Calu3 (cell line): ENCODE measurements at regions not wholly inside any gene's neighbourhood (a gene's known extent, or its start where the extent isn't known, plus 50 kb on each side); places are given as distances from the start of the nearest gene placed in this dataset.

Source experiments
- BruUV-seq: library from RNA; stranded (reverse); fragments of 400-500 nt; replicated peaks from 2 replicates; lab custom pipeline; 2021; lab: Mats Ljungman, UMichigan
- CTCF ChIA-PET: fragments of 300-600 bp; sonication (Branson Sonifier 250); formaldehyde crosslinking; loops from one replicate; lab custom pipeline; 2022; ENCODE audit warnings: antibody characterized with exemption; lab: Charles Lee
- DNase-seq: peaks from one replicate; pipeline ENCODE4 v3.0.0; 2022
- H3K27ac Mint-ChIP-seq: one replicate; pipeline ENCODE4 v1.8.0; 2022; ENCODE audit warnings: mixed read lengths; ENCODE audit not compliant: unreplicated experiment
- H3K27me3 Mint-ChIP-seq: one replicate; pipeline ENCODE4 v1.8.0; 2022; ENCODE audit warnings: mixed read lengths; ENCODE audit not compliant: unreplicated experiment
- H3K36me3 Mint-ChIP-seq: one replicate; pipeline ENCODE4 v1.8.0; 2022; ENCODE audit warnings: mild to moderate bottlenecking, moderate library complexity, mixed read lengths; ENCODE audit not compliant: insufficient read depth, unreplicated experiment
- H3K4me1 Mint-ChIP-seq: one replicate; pipeline ENCODE4 v1.8.0; 2022; ENCODE audit warnings: mild to moderate bottlenecking, low read depth, mixed read lengths; ENCODE audit not compliant: unreplicated experiment
- H3K4me3 Mint-ChIP-seq: one replicate; pipeline ENCODE4 v1.8.0; 2022; ENCODE audit warnings: mild to moderate bottlenecking, low read depth, moderate library complexity, mixed read lengths; ENCODE audit not compliant: unreplicated experiment
- H3K9me3 Mint-ChIP-seq: one replicate; pipeline ENCODE4 v1.8.0; 2022; ENCODE audit warnings: low read depth, mixed read lengths; ENCODE audit not compliant: unreplicated experiment
- CTCF ChIP-seq: fragments of 200-600 bp; IDR thresholded peaks from one replicate; pipeline ENCODE4 v1.8.0; 2022; ENCODE audit warnings: antibody characterized with exemption; ENCODE audit not compliant: unreplicated experiment
- intact Hi-C: fragments of 100-400 bp; cut with micrococcal nuclease; formaldehyde crosslinking; loops from one replicate; pipeline ENCODE4 v1.10.0; 2022; ENCODE audit not compliant: unreplicated experiment

- peaks cover 7% of the 10 kb centered on the region for H3K9me3 Mint-ChIP-seq
- intact Hi-C loops: no loop called here
- no peak overlapping the region for H3K27ac Mint-ChIP-seq
- no TSS peak for BruUV-seq
- no peaks in the 10 kb centered on the region for H3K36me3 Mint-ChIP-seq
- no peak for DNase-seq
- TF ChIP-seq CTCF: no peak
- no peaks in the 10 kb centered on the region for H3K27me3 Mint-ChIP-seq
- CTCF ChIA-PET: interaction anchor here (0.7 kb wide), 1 partner anchor 1244 kb away, joined by 3 read pairs; no protein-coding TSS in a partner anchor
- no peak overlapping the region for H3K4me3 Mint-ChIP-seq
- H3K4me1 Mint-ChIP-seq: no peaks in the 10 kb centered on the region
Measured at GRCh38 chr13:54972838-54973237, 1944.2 kb downstream of the OLFM4 start.

GRCh38 chr13:54975676-54976075 lies 1947.1 kb downstream of the OLFM4 start:
- H3K36me3 Mint-ChIP-seq: no peaks in the 10 kb centered on the region
- no peak overlapping the region for H3K27ac Mint-ChIP-seq
- no peaks in the 10 kb centered on the region for H3K4me1 Mint-ChIP-seq
- BruUV-seq: no TSS peak
- CTCF ChIA-PET: no interaction called here
- no peak overlapping the region for H3K4me3 Mint-ChIP-seq
- no peak for DNase-seq
- no peaks in the 10 kb centered on the region for H3K27me3 Mint-ChIP-seq
- intact Hi-C loops: no loop called here
- H3K9me3 Mint-ChIP-seq: peaks cover 10% of the 10 kb centered on the region
- no peak for TF ChIP-seq CTCF

GRCh38 chr13:54980651-54981050 lies 1952.0 kb downstream of the OLFM4 start:
- peaks cover 14% of the 10 kb centered on the region for H3K9me3 Mint-ChIP-seq
- H3K4me1 Mint-ChIP-seq: no peaks in the 10 kb centered on the region
- H3K27ac Mint-ChIP-seq: no peak overlapping the region
- no peak overlapping the region for H3K4me3 Mint-ChIP-seq
- no peak for TF ChIP-seq CTCF
- H3K27me3 Mint-ChIP-seq: no peaks in the 10 kb centered on the region
- no TSS peak for BruUV-seq
- intact Hi-C loops: no loop called here
- CTCF ChIA-PET: no interaction called here
- no peaks in the 10 kb centered on the region for H3K36me3 Mint-ChIP-seq
- DNase-seq: no peak

GRCh38 chr13:54989418-54989817 lies 1960.8 kb downstream of the OLFM4 start:
- Mint-ChIP-seq H3K36me3 (no peaks in the 10 kb centered on the region), H3K4me3 (no peak overlapping the region), H3K9me3 (peaks cover 20% of the 10 kb centered on the region), H3K27ac (no peak overlapping the region), H3K27me3 (no peaks in the 10 kb centered on the region), H3K4me1 (no peaks in the 10 kb centered on the region)
- BruUV-seq: no TSS peak
- DNase-seq: no peak
- TF ChIP-seq CTCF: no peak
- intact Hi-C loops: no loop called here
- CTCF ChIA-PET: no interaction called here
